ENCODE measurements at regions not wholly inside any gene's neighbourhood (a gene's known extent, or its start where the extent isn't known, plus 50 kb on each side); places are given as distances from the start of the nearest gene placed in this dataset.
A peak's percentile ranks its signal among the peaks of the same experiment; 100 is the strongest.

- no peak for DNase-seq (ENCODE audit: low read depth)
Observed at GRCh38 chr2:107548216-107548615, 278.5 kb upstream of the RGPD4 start.

GRCh38 chr2:107553046-107553445 is 273.6 kb upstream of the RGPD4 start:
- no peak for DNase-seq (ENCODE audit: low read depth)

- DNase-seq (ENCODE audit: low read depth): peak; percentile 47
Observed at GRCh38 chr2:107553539-107553938, 273.2 kb upstream of the RGPD4 start.

- DNase-seq (ENCODE audit: low read depth): no peak
Observed at GRCh38 chr2:107556038-107556627, 270.6 kb upstream of the RGPD4 start.

DNA sequence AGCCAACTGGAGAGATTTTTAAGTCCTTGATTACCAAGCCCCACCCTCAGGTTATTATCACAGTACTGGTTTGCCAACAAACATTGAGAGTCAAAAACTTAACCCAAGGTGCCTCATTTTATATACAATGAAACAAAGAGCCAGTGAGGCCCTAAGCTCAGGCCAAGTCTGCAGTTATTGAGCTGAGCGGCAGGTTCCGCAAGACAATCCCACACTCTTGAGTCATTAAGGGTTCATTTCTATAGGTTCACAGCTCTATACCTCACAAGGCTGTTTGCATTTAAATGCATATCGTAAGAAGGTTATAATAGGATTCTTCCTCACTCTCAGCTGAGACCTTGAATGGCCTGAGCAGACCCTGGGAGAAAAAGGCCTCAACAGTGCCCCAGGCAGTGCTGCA is 268.4 kb upstream of the RGPD4 start:
- DNase-seq (ENCODE audit: low read depth): no peak

GRCh38 chr2:107569496-107569895 is 257.2 kb upstream of the RGPD4 start:
- DNase-seq (ENCODE audit: low read depth): no peak

GRCh38 chr2:107570876-107571275 is 255.8 kb upstream of the RGPD4 start:
- DNase-seq (ENCODE audit: low read depth): no peak

- peak; percentile 43 for DNase-seq (ENCODE audit: low read depth)
Observed at GRCh38 chr2:107572890-107573289, 253.8 kb upstream of the RGPD4 start.

DNA sequence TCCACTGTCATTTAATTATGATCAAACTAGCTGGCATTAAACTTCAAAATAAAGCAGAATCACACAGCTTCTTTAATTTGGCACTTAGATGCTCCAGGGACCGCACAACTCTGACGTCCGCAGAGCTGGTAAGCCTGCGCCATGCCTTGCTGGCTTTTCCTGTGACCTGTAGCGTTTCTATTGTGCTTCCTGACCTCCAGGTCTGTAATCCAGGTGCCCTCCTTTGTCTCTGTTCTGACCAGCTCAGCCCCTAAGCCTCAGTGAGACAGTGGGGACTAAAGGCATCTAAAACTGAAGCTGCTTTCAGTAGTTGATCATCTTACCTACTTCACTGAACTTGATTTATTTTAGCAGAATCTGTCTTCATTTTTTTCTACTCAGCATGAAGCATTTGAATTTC is 249.7 kb upstream of the RGPD4 start:
- DNase-seq (ENCODE audit: low read depth): no peak

DNA sequence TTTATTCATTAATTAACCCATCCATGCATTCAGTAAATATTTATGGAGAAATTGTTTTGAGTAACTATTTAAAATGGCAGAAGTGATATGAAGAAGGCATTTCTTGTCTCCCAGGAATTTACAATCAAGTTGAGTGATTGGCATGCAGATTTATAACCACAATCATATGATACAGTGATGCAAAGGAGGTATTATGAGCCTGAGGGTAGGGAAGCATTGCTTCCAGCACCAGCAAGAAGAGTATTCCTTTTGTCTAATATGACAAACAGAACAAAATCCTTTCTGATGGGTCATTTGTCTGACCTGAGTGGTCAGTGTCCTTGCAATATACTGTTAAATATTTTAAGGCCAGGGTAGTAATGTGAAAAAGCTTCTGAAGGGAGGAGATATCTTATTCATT is 244.2 kb upstream of the RGPD4 start:
- DNase-seq (ENCODE audit: low read depth): no peak

DNA sequence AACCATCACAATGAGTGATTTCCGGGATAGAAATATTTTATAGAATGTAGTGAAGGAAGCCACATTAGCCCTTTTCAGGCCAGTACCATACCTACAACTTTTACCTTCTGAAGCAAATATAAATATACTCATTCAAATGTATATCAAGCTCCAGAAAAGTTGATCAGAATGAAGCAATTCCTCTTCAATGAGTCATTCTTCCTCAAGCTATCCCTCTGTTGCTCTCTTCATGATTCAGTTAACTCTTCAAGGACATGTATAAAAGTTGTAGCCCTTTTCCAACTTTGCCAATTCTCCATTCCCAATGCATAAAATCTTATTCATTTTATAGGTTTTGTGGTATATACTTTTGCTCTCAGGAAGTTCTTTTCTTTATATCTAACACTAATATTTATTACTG is 242.1 kb upstream of the RGPD4 start:
- peak; percentile 54 for DNase-seq (ENCODE audit: low read depth)

- peak; percentile 76 for DNase-seq (ENCODE audit: low read depth)
Observed at GRCh38 chr2:107585851-107586250, 240.8 kb upstream of the RGPD4 start.

DNA sequence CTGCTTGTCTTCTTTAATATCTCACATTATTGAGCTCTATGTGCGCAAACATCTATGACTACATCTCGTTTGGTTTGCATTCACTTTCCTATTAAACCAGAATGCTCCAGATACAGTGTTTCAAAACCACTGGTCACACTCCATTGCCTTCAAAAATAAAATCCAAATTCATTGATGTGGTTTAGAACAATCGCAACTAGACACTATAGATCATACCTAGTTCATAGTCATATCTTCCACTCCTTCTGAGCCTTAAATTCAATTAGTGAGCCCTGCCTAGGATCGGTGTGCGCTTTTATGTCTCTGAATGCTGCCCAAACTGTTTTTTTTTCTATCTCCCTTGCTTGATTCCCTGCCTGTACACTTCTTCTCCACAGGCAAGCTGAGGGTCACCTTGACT is 238.5 kb upstream of the RGPD4 start:
- no peak for DNase-seq (ENCODE audit: low read depth)

DNA sequence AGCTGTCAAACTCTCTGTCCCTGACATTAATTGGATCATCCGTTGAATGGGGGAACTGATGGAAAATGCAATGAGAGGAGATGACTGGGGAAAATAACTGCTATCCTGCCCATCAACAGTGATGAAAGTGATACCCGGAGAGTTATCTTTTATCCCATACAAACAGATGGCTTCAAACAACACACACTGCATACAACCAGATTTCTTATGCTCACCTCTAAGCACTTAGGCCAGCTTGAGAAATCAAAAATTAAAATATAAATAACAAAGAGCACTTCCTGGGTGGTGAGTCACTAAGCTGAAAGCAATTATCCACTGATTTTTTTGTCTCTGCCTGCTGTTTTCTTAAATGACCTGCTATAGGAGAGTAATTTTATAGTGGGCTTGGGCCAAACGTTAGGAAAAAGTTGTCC is 237.6 kb upstream of the RGPD4 start:
- DNase-seq (ENCODE audit: low read depth): peak; percentile 50

DNA sequence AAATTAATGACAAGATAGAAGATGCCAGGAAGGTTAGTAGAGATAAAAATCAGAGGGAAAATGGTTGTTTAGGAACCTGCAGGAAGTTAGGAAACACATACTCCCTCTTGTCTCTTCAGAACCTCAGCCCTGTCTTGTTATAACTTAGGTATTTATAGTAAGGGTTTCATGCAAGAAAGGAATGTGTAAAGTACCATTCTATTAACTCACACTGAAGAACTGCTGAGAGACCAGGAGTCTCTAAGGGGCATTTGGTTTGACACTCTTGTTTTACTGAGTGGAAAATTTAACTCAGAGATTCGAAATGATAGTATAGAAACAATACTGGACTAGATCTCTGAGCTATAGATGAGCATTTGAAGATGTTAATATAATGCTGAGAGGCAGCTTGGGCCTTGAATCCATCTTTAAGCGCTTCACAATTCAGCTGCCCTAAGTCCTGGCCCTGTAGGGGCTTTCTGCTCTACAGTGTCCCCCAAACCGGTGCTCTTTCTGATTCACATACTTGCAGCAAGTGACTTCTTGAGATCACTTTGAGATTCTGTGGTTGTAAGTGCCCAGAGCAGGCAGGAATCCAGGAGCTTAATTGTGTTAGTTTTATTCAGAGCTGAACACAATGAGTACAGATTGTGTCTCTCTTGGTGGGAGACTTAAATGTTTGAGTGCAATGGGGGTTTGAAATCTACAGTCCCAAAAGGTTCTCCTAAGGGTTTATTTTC is 235.0 kb upstream of the RGPD4 start:
- no peak for DNase-seq (ENCODE audit: low read depth)

- DNase-seq (ENCODE audit: low read depth): no peak
Observed at GRCh38 chr2:107592280-107592624, 234.4 kb upstream of the RGPD4 start.

- no peak for DNase-seq (ENCODE audit: low read depth)
Observed at GRCh38 chr2:107595285-107595684, 231.4 kb upstream of the RGPD4 start.

GRCh38 chr2:107595749-107596148 is 230.9 kb upstream of the RGPD4 start:
- peak; percentile 78 for DNase-seq (ENCODE audit: low read depth)

DNA sequence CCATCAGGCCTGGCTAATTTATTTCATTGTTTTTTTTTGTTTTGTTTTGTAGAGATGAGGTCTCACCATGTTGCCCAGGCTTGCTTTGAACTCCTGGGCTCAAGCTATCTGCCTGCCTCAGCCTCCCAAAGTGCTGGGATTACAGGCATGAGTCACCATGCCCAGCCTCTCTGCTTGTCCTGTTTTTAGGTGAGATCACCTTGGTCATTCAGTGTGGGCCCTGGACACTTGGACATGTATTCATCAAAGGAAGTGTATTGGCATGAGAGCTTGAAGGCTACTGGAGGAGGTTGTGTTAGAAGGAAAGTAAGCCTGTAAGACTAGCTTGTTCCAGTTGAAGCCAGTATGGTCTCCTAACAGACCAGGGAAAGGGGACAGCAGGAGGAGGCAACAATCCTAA is 229.2 kb upstream of the RGPD4 start:
- DNase-seq (ENCODE audit: low read depth): no peak

GRCh38 chr2:107602801-107603200 is 223.9 kb upstream of the RGPD4 start:
- DNase-seq (ENCODE audit: low read depth): no peak

DNA sequence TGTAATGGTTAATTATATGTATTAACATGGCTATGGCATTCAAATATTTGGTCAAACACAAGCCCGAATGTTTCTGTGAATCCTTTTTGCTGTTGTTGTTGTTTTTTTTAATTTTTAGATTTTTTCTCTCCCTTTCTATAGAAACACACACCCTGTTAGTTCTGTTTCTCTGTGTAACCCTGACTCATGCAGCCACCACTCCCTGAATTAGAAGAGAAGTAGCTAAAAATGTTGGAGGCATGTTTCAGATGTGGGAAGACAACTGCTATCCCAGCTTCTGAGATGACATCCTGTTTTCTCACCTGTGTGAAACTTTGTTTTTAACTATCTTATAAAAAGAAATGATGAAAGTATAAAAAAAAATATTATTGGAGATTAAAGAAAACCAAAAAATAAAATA is 219.6 kb upstream of the RGPD4 start:
- no peak for DNase-seq (ENCODE audit: low read depth)

DNA sequence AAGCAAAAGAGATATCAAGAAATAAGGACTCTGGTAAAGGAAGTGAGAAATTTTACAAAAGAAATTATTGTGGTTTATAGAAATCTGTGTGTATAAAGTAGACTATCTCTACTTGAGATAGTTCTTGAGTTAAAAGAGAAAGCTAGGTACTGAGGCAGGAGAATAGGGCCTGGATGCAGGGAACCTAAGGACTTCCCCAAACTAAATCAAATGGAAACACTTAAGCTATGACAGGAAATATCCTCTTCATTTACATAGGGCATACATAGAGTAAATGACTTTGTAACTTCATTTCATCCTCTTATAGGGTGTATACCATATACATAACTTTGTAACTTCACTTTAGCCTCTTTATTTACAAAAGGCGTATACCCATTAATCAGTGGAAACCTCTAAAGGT is 219.2 kb upstream of the RGPD4 start:
- no peak for DNase-seq (ENCODE audit: low read depth)

DNA sequence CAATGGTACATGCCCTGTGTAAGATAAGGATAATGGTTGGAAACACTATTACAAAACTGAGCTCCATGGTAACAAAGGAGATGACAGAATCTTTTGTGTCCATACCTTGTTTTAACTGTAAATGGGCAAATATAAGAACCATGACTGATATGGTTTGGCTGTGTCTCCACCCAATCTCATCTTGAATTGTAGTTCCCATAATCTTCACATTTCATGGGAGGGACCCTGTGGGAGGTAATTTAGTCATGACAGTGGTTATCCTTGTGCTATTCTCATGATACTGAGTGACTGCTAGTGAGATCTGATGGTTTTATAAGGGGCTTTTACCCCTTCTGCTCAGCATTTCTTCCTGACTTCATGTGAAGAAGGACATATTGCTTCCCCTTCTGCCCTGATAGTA is 211.7 kb upstream of the RGPD4 start:
- no peak for DNase-seq (ENCODE audit: low read depth)

- DNase-seq (ENCODE audit: low read depth): no peak
Observed at GRCh38 chr2:107618769-107619168, 207.9 kb upstream of the RGPD4 start.

Data from HT1080 (cell line).